Keratinocyte (primary cell): ENCODE measurements at regions not wholly inside any gene's neighbourhood (a gene's known extent, or its start where the extent isn't known, plus 50 kb on each side); places are given as distances from the start of the nearest gene placed in this dataset.

Source experiments
- DNase-seq: peaks from one replicate; pipeline ENCODE4 v3.0.0-alpha.2; 2011; ENCODE audit warnings: low read depth, missing footprints, low spot score
- FAIRE-seq: peaks from 2 replicates; lab custom pipeline; 2011; peaks lifted over from hg19 to GRCh38; lab: Jason Lieb, UNC
- H2AFZ ChIP-seq: 2 replicates; pipeline ENCODE4 v1.6.0; 2012; ENCODE audit warnings: low read length, control low read depth, inconsistent platforms; ENCODE audit not compliant: control insufficient read depth
- H3K27ac ChIP-seq: 2 replicates; pipeline ENCODE4 v1.5.1; 2011; ENCODE audit warnings: low read length; ENCODE audit not compliant: control insufficient read depth, insufficient read depth
- H3K27me3 ChIP-seq: 3 replicates; pipeline ENCODE4 v1.6.0; 2011; ENCODE audit warnings: low read length; ENCODE audit not compliant: control insufficient read depth, insufficient read depth; ENCODE audit errors: extremely low read depth
- H3K36me3 ChIP-seq, 2 experiments: 2 replicates in 1 of 2; 3 replicates in 1 of 2; pipeline ENCODE4 v1.5.1; 2011; ENCODE audit warnings: low read length in 2 of 2, mild to moderate bottlenecking in 1 of 2; ENCODE audit not compliant: control insufficient read depth in 2 of 2, insufficient read depth in 2 of 2; ENCODE audit errors: extremely low read depth in 1 of 2
- H3K4me1 ChIP-seq: 3 replicates; pipeline ENCODE4 v1.5.1; 2011; ENCODE audit warnings: low read length; ENCODE audit not compliant: control insufficient read depth, insufficient read depth; ENCODE audit errors: extremely low read depth
- H3K4me2 ChIP-seq: 3 replicates; pipeline ENCODE4 v1.6.0; 2011; ENCODE audit warnings: low read depth, low read length; ENCODE audit not compliant: control insufficient read depth, insufficient read depth; ENCODE audit errors: extremely low read depth
- H3K4me3 ChIP-seq, 3 experiments: fragments of 200-600 bp in 1 of 3; sonication (generic) in 1 of 3; 2 replicates in 2 of 3; 3 replicates in 1 of 3; pipeline ENCODE4 v1.5.1; 2011 to 2016; ENCODE audit warnings: low read length in 3 of 3, mild to moderate bottlenecking in 3 of 3, control low read depth in 2 of 3, inconsistent platforms in 1 of 3, low read depth in 1 of 3, mixed read lengths in 1 of 3, mixed run types in 1 of 3, moderate library complexity in 1 of 3; ENCODE audit not compliant: control insufficient read depth in 2 of 3, insufficient read depth in 2 of 3; ENCODE audit errors: extremely low read depth in 1 of 3
- H3K79me2 ChIP-seq: 2 replicates; pipeline ENCODE4 v1.6.0; 2012; ENCODE audit warnings: low read length; ENCODE audit not compliant: control insufficient read depth, insufficient read depth
- H3K9ac ChIP-seq: 3 replicates; pipeline ENCODE4 v1.6.0; 2011; ENCODE audit warnings: low read length; ENCODE audit not compliant: control insufficient read depth, insufficient read depth; ENCODE audit errors: extremely low read depth
- H3K9me1 ChIP-seq: 3 replicates; pipeline ENCODE4 v1.6.0; 2011; ENCODE audit warnings: low read length; ENCODE audit not compliant: control insufficient read depth, insufficient read depth; ENCODE audit errors: extremely low read depth
- H3K9me3 ChIP-seq: 2 replicates; pipeline ENCODE4 v1.5.1; 2012; ENCODE audit warnings: low read depth, low read length; ENCODE audit not compliant: control insufficient read depth
- H4K20me1 ChIP-seq: 3 replicates; pipeline ENCODE4 v1.6.0; 2011; ENCODE audit warnings: low read length; ENCODE audit not compliant: control insufficient read depth, insufficient read depth; ENCODE audit errors: extremely low read depth
- CTCF ChIP-seq, 3 experiments: IDR thresholded peaks in 1 of 3; conservative IDR thresholded peaks in 1 of 3; optimal IDR thresholded peaks in 1 of 3; 2 replicates in 2 of 3; 3 replicates in 1 of 3; pipeline versions ENCODE3 to v1.5.1; 2011; ENCODE audit warnings: low read length in 3 of 3, mild to moderate bottlenecking in 3 of 3, moderate library complexity in 2 of 3, control low read depth in 1 of 3, inconsistent platforms in 1 of 3; ENCODE audit not compliant: insufficient read depth in 2 of 3; ENCODE audit errors: extremely low read depth in 1 of 3
- EZH2 ChIP-seq: IDR thresholded peaks from one replicate; pipeline ENCODE4 v1.6.1; 2012; ENCODE audit warnings: inconsistent platforms, mild to moderate bottlenecking, low read length, moderate library complexity
- dilution Hi-C: fragments of 300-500 bp; cut with MboI; formaldehyde crosslinking; loops from one replicate; pipeline ENCODE4 v1.7.0; 2020; ENCODE audit warnings: low sequenced_read_pairs; ENCODE audit not compliant: extremely low pct_ligation_motif_present

- no peak for DNase-seq
- H2AFZ ChIP-seq = no peak overlapping the region
- dilution Hi-C loops = no loop called here
- no peaks in the 10 kb centered on the region for H3K27me3 ChIP-seq
- H3K27ac ChIP-seq = no peak overlapping the region
- FAIRE-seq = no peak
- no peaks in the 10 kb centered on the region for H3K4me1 ChIP-seq
- no peaks in the 10 kb centered on the region for H3K36me3 ChIP-seq
- no peaks in the 10 kb centered on the region for H4K20me1 ChIP-seq
- H3K4me2 ChIP-seq = no peak overlapping the region
- H3K9ac ChIP-seq = no peak overlapping the region
- H3K4me3 ChIP-seq = no peak overlapping the region
- TF ChIP-seq EZH2 (no peak), CTCF (optimal IDR thresholded peaks at IDR 0.05 in 1 of 3, IDR thresholded peaks at IDR 0.05 in 1 of 3, conservative IDR thresholded peaks at IDR 0.05 in 1 of 3; ENCODE audit: extremely low read depth in 1 of 3, insufficient read depth in 2 of 3, low read length in 3 of 3) (no peak)
- H3K79me2 ChIP-seq = no peaks in the 10 kb centered on the region
- H3K9me1 ChIP-seq = no peaks in the 10 kb centered on the region
- no peaks in the 10 kb centered on the region for H3K9me3 ChIP-seq
Observed at GRCh38 chr7:35386816-35387706, 133.2 kb upstream of the TBX20 start.

GRCh38 chr7:35386082-35386815 lies 132.3 kb upstream of the TBX20 start:
- H3K4me3 ChIP-seq = no peak overlapping the region
- no peak overlapping the region for H3K9ac ChIP-seq
- DNase-seq = no peak
- no peak for TF ChIP-seq CTCF (optimal IDR thresholded peaks at IDR 0.05 in 1 of 3, IDR thresholded peaks at IDR 0.05 in 1 of 3, conservative IDR thresholded peaks at IDR 0.05 in 1 of 3; ENCODE audit: extremely low read depth in 1 of 3, insufficient read depth in 2 of 3, low read length in 3 of 3)
- TF ChIP-seq EZH2 = no peak
- H2AFZ ChIP-seq = no peak overlapping the region
- H3K4me2 ChIP-seq = no peak overlapping the region
- H3K4me1 ChIP-seq = no peaks in the 10 kb centered on the region
- dilution Hi-C loops = no loop called here
- no peak overlapping the region for H3K27ac ChIP-seq
- no peaks in the 10 kb centered on the region for H3K9me3 ChIP-seq
- no peaks in the 10 kb centered on the region for H4K20me1 ChIP-seq
- no peaks in the 10 kb centered on the region for H3K27me3 ChIP-seq
- H3K79me2 ChIP-seq = no peaks in the 10 kb centered on the region
- H3K36me3 ChIP-seq = no peaks in the 10 kb centered on the region
- no peaks in the 10 kb centered on the region for H3K9me1 ChIP-seq
- FAIRE-seq = no peak
